HEK293 (cell line): ENCODE measurements at regions not wholly inside any gene's neighbourhood (a gene's known extent, or its start where the extent isn't known, plus 50 kb on each side); places are given as distances from the start of the nearest gene placed in this dataset.

ENCODE experiments used
- CTCF ChIA-PET: fragments of 350-600 bp; formaldehyde crosslinking; extraction: SDS; loops from one replicate; lab custom pipeline; 2021; ENCODE audit warnings: antibody characterized with exemption; lab: Yijun Ruan, JAX
- POLR2A ChIA-PET: fragments of 300-600 bp; formaldehyde crosslinking; extraction: SDS; loops from one replicate; lab custom pipeline; 2020; ENCODE audit warnings: antibody characterized with exemption, inconsistent platforms; lab: Yijun Ruan, JAX
- H3K27ac ChIP-seq: fragments of 200-500 bp; sonication (Bioruptor generic); 2 replicates; pipeline ENCODE4 v1.5.1; 2014; ENCODE audit warnings: low read depth, low read length, control low read depth, inconsistent platforms; ENCODE audit errors: extremely low read depth
- H3K36me3 ChIP-seq, 2 experiments: fragments of 200-500 bp in 1 of 2; sonication (Bioruptor generic) in 1 of 2; 1 replicate in 1 of 2; 2 replicates in 1 of 2; pipeline ENCODE4 v1.5.1; 2014 to 2017; ENCODE audit warnings: inconsistent platforms in 2 of 2, low read length in 2 of 2; ENCODE audit not compliant: control insufficient read depth in 2 of 2, insufficient read depth in 1 of 2
- H3K4me1 ChIP-seq: fragments of 200-500 bp; sonication (Bioruptor generic); 2 replicates; pipeline ENCODE4 v1.5.1; 2014; ENCODE audit warnings: mild to moderate bottlenecking, low read length, inconsistent platforms; ENCODE audit not compliant: control insufficient read depth, insufficient read depth
- H3K4me3 ChIP-seq: 2 replicates; pipeline ENCODE4 v1.5.1; 2011; ENCODE audit warnings: low read depth, mild to moderate bottlenecking, control low read depth, low read length, moderate library complexity
- H3K9me3 ChIP-seq: fragments of 200-500 bp; sonication (Bioruptor generic); 2 replicates; pipeline ENCODE4 v1.5.1; 2014; ENCODE audit warnings: low read depth, low read length, inconsistent platforms; ENCODE audit not compliant: control insufficient read depth, insufficient read depth
- EGR2 ChIP-seq: fragments of 450-650 bp; formaldehyde crosslinking; IDR thresholded peaks from 2 replicates; pipeline ENCODE4 v1.5.1; 2016; ENCODE audit warnings: low read depth, missing biosample characterization, missing genetic modification characterization
- KLF7 ChIP-seq: fragments of 450-650 bp; formaldehyde crosslinking; IDR thresholded peaks from 2 replicates; pipeline ENCODE4 v1.5.1; 2016; ENCODE audit warnings: missing biosample characterization, missing genetic modification characterization, borderline replicate concordance
- ZFP37 ChIP-seq: fragments of 450-650 bp; formaldehyde crosslinking; IDR thresholded peaks from 2 replicates; pipeline ENCODE4 v1.5.1; 2016; ENCODE audit warnings: missing biosample characterization, missing genetic modification characterization
- ZNF184 ChIP-seq: fragments of 450-650 bp; IDR thresholded peaks from 2 replicates; pipeline ENCODE4 v1.5.1; 2018; ENCODE audit warnings: missing biosample characterization, mild to moderate bottlenecking, missing genetic modification characterization
- ZNF350 ChIP-seq: fragments of 450-650 bp; formaldehyde crosslinking; IDR thresholded peaks from 2 replicates; pipeline ENCODE4 v1.5.0; 2017; ENCODE audit warnings: missing biosample characterization, mild to moderate bottlenecking, missing genetic modification characterization
- ZNF624 ChIP-seq: fragments of 450-650 bp; formaldehyde crosslinking; IDR thresholded peaks from 2 replicates; pipeline ENCODE4 v1.5.1; 2017; ENCODE audit warnings: missing biosample characterization, missing genetic modification characterization
- TF ChIP-seq, protein P1 (sequence below): fragments of 450-650 bp; formaldehyde crosslinking; IDR thresholded peaks from 2 replicates; pipeline ENCODE4 v1.5.1; 2016; ENCODE audit warnings: missing biosample characterization, missing genetic modification characterization

DNA sequence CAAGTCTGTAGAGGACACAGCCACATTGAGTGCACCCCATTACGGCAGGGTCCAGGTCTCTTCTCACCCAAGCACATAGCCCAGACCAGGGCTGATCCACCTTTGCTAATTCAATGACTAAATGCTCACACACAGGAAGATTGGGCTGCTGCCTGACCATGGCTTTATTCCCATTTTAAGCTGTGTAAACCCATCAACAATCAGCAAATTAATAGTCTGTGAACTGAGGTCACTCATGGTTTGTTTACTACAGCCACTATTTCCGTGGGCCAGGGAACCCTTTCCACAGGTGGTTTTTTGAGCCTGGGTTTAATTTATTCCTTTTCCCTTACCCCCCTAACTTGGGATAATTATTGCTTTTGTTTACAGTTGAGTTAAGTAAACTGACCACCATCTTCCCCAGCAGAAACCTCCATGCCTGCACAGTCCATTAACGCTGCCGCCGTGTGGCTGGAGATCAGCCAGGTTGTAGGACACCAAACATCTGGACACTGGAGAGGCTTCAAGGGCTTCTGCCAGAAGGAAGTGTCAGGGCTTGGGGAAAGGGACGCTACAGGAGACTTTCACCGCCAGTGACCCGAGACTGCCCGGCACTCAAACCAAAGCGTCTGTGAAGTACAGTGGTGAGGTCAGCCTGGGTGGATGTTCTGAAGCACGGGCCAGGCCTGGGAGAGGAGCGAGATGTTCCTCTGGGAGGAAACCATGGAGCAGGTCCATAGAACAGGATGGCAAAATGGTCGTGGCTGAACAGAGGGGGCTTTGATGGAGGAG, 282.9 kb downstream of the DYSF start:
- TF ChIP-seq ZNF350, result no peak
- TF ChIP-seq ZNF184, result no peak
- TF ChIP-seq, protein P1, sequence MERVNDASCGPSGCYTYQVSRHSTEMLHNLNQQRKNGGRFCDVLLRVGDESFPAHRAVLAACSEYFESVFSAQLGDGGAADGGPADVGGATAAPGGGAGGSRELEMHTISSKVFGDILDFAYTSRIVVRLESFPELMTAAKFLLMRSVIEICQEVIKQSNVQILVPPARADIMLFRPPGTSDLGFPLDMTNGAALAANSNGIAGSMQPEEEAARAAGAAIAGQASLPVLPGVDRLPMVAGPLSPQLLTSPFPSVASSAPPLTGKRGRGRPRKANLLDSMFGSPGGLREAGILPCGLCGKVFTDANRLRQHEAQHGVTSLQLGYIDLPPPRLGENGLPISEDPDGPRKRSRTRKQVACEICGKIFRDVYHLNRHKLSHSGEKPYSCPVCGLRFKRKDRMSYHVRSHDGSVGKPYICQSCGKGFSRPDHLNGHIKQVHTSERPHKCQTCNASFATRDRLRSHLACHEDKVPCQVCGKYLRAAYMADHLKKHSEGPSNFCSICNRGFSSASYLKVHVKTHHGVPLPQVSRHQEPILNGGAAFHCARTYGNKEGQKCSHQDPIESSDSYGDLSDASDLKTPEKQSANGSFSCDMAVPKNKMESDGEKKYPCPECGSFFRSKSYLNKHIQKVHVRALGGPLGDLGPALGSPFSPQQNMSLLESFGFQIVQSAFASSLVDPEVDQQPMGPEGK (tag by site-specific recombination), result no peak
- no peak for TF ChIP-seq EGR2 (tag by site-specific recombination)
- no peak for TF ChIP-seq ZFP37 (tag by site-specific recombination)
- no peak for TF ChIP-seq ZNF624 (tag by site-specific recombination)
- no peak for TF ChIP-seq KLF7 (tag by site-specific recombination)
- Histone ChIP-seq H3K9me3 (no peaks in the 10 kb centered on the region), H3K27ac (no peak overlapping the region), H3K4me3 (no peak overlapping the region), H3K4me1 (no peaks in the 10 kb centered on the region), H3K36me3 (no peaks in the 10 kb centered on the region)
- ChIA-PET POLR2A (no interaction called here), CTCF (interaction anchor here (0.6 kb wide), 1 partner anchor 44 kb away, joined by 3 read pairs; no protein-coding TSS in a partner anchor)
